ENCODE measurements at regions not wholly inside any gene's neighbourhood (a gene's known extent, or its start where the extent isn't known, plus 50 kb on each side); places are given as distances from the start of the nearest gene placed in this dataset.

- Histone ChIP-seq H3K4me1 (ENCODE audit: low read length) (no peaks in the 10 kb centered on the region), H3K27me3 (ENCODE audit: low read length) (no peaks in the 10 kb centered on the region), H3K4me2 (ENCODE audit: low read depth, low read length, poor library complexity, severe bottlenecking) (no peak overlapping the region), H2AFZ (ENCODE audit: low read length) (no peak overlapping the region), H3K36me3 (ENCODE audit: insufficient read depth, low read length) (no peaks in the 10 kb centered on the region), H3K27ac (ENCODE audit: low read length) (no peak overlapping the region), H3K9me2 (replicated peaks; ENCODE audit: insufficient read depth, low read length) (no peaks in the 10 kb centered on the region), H4K20me1 (ENCODE audit: insufficient read depth, low read depth, low read length) (no peaks in the 10 kb centered on the region), H3K4me3 (ENCODE audit: low read length) (no peak overlapping the region), H3K9me3 (ENCODE audit: low read length) (no peaks in the 10 kb centered on the region), H3K9ac (ENCODE audit: low read length) (no peak overlapping the region), H3K79me2 (ENCODE audit: low read length) (no peaks in the 10 kb centered on the region)
- DNase-seq: no peak
Measured at GRCh38 chr6:118761645-118762044, 110.3 kb upstream of the CEP85L start.

GRCh38 chr6:118758946-118759345, 107.6 kb upstream of the CEP85L start:
- Histone ChIP-seq H3K4me2 (ENCODE audit: low read depth, low read length, poor library complexity, severe bottlenecking) (no peak overlapping the region), H4K20me1 (ENCODE audit: insufficient read depth, low read depth, low read length) (no peaks in the 10 kb centered on the region)

GRCh38 chr6:118755941-118756646, 104.7 kb upstream of the CEP85L start:
- H2AFZ ChIP-seq (ENCODE audit: low read length): no peak overlapping the region
- H3K36me3 ChIP-seq (ENCODE audit: insufficient read depth, low read length): no peaks in the 10 kb centered on the region
- DNase-seq: no peak
- H3K4me3 ChIP-seq (ENCODE audit: low read length): no peak overlapping the region
- H3K9me3 ChIP-seq (ENCODE audit: low read length): no peaks in the 10 kb centered on the region
- no peak overlapping the region for H3K9ac ChIP-seq (ENCODE audit: low read length)
- no peaks in the 10 kb centered on the region for H3K4me1 ChIP-seq (ENCODE audit: low read length)
- H3K79me2 ChIP-seq (ENCODE audit: low read length): no peaks in the 10 kb centered on the region
- H3K4me2 ChIP-seq (ENCODE audit: low read depth, low read length, poor library complexity, severe bottlenecking): no peak overlapping the region
- H3K27me3 ChIP-seq (ENCODE audit: low read length): no peaks in the 10 kb centered on the region
- no peak overlapping the region for H3K27ac ChIP-seq (ENCODE audit: low read length)
- no peaks in the 10 kb centered on the region for H4K20me1 ChIP-seq (ENCODE audit: insufficient read depth, low read depth, low read length)
- no peaks in the 10 kb centered on the region for H3K9me2 ChIP-seq (replicated peaks; ENCODE audit: insufficient read depth, low read length)

More at GRCh38 chr6:118758946-118759345, 107.6 kb upstream of the CEP85L start:
- Histone ChIP-seq H3K4me3 (ENCODE audit: low read length) (no peak overlapping the region), H3K9ac (ENCODE audit: low read length) (no peak overlapping the region), H3K36me3 (ENCODE audit: insufficient read depth, low read length) (no peaks in the 10 kb centered on the region), H2AFZ (ENCODE audit: low read length) (no peak overlapping the region), H3K27ac (ENCODE audit: low read length) (no peak overlapping the region), H3K27me3 (ENCODE audit: low read length) (no peaks in the 10 kb centered on the region), H3K9me2 (replicated peaks; ENCODE audit: insufficient read depth, low read length) (no peaks in the 10 kb centered on the region), H3K9me3 (ENCODE audit: low read length) (no peaks in the 10 kb centered on the region), H3K4me1 (ENCODE audit: low read length) (no peaks in the 10 kb centered on the region), H3K79me2 (ENCODE audit: low read length) (no peaks in the 10 kb centered on the region)
- no peak for DNase-seq

GRCh38 chr6:118752803-118753202, 101.4 kb upstream of the CEP85L start:
- Histone ChIP-seq H3K27ac (ENCODE audit: low read length) (no peak overlapping the region), H3K4me2 (ENCODE audit: low read depth, low read length, poor library complexity, severe bottlenecking) (no peak overlapping the region), H3K9ac (ENCODE audit: low read length) (no peak overlapping the region), H3K4me1 (ENCODE audit: low read length) (no peaks in the 10 kb centered on the region), H2AFZ (ENCODE audit: low read length) (no peak overlapping the region), H3K79me2 (ENCODE audit: low read length) (no peaks in the 10 kb centered on the region), H4K20me1 (ENCODE audit: insufficient read depth, low read depth, low read length) (no peaks in the 10 kb centered on the region), H3K9me3 (ENCODE audit: low read length) (no peaks in the 10 kb centered on the region), H3K36me3 (ENCODE audit: insufficient read depth, low read length) (no peaks in the 10 kb centered on the region), H3K9me2 (replicated peaks; ENCODE audit: insufficient read depth, low read length) (no peaks in the 10 kb centered on the region), H3K27me3 (ENCODE audit: low read length) (no peaks in the 10 kb centered on the region), H3K4me3 (ENCODE audit: low read length) (no peak overlapping the region)
- DNase-seq: no peak

- H3K4me3 ChIP-seq (ENCODE audit: low read length): no peak overlapping the region
- H3K27ac ChIP-seq (ENCODE audit: low read length): no peak overlapping the region
- H3K27me3 ChIP-seq (ENCODE audit: low read length): no peaks in the 10 kb centered on the region
- no peaks in the 10 kb centered on the region; the same call in 1 of the 2 replicates for H3K4me1 ChIP-seq (ENCODE audit: low read length)
- H3K9me2 ChIP-seq (replicated peaks; ENCODE audit: insufficient read depth, low read length): no peaks in the 10 kb centered on the region
- no peak for DNase-seq
- no peak overlapping the region for H2AFZ ChIP-seq (ENCODE audit: low read length)
- no peaks in the 10 kb centered on the region for H3K79me2 ChIP-seq (ENCODE audit: low read length)
- H3K4me2 ChIP-seq (ENCODE audit: low read depth, low read length, poor library complexity, severe bottlenecking): no peak overlapping the region
- no peaks in the 10 kb centered on the region for H3K36me3 ChIP-seq (ENCODE audit: insufficient read depth, low read length)
- H3K9ac ChIP-seq (ENCODE audit: low read length): no peak overlapping the region
- H4K20me1 ChIP-seq (ENCODE audit: insufficient read depth, low read depth, low read length): no peaks in the 10 kb centered on the region
- H3K9me3 ChIP-seq (ENCODE audit: low read length): no peaks in the 10 kb centered on the region
Measured at GRCh38 chr6:118751072-118751471, 99.7 kb upstream of the CEP85L start.

GRCh38 chr6:118750143-118750542, 98.8 kb upstream of the CEP85L start:
- H3K36me3 ChIP-seq (ENCODE audit: insufficient read depth, low read length): no peaks in the 10 kb centered on the region
- no peaks in the 10 kb centered on the region for H3K79me2 ChIP-seq (ENCODE audit: low read length)
- no peak overlapping the region for H3K9ac ChIP-seq (ENCODE audit: low read length)
- no peaks in the 10 kb centered on the region for H4K20me1 ChIP-seq (ENCODE audit: insufficient read depth, low read depth, low read length)
- no peaks in the 10 kb centered on the region; the same call in 1 of the 2 replicates for H3K4me1 ChIP-seq (ENCODE audit: low read length)
- H2AFZ ChIP-seq (ENCODE audit: low read length): no peak overlapping the region
- DNase-seq: no peak
- no peaks in the 10 kb centered on the region for H3K9me2 ChIP-seq (replicated peaks; ENCODE audit: insufficient read depth, low read length)
- H3K27me3 ChIP-seq (ENCODE audit: low read length): no peaks in the 10 kb centered on the region
- H3K4me3 ChIP-seq (ENCODE audit: low read length): no peak overlapping the region
- H3K27ac ChIP-seq (ENCODE audit: low read length): no peak overlapping the region
- H3K9me3 ChIP-seq (ENCODE audit: low read length): no peaks in the 10 kb centered on the region
- no peak overlapping the region for H3K4me2 ChIP-seq (ENCODE audit: low read depth, low read length, poor library complexity, severe bottlenecking)

- no peaks in the 10 kb centered on the region for H3K9me2 ChIP-seq (replicated peaks; ENCODE audit: insufficient read depth, low read length)
- no peak for DNase-seq
- no peak overlapping the region for H3K9ac ChIP-seq (ENCODE audit: low read length)
- H3K36me3 ChIP-seq (ENCODE audit: insufficient read depth, low read length): no peaks in the 10 kb centered on the region
- H3K4me2 ChIP-seq (ENCODE audit: low read depth, low read length, poor library complexity, severe bottlenecking): no peak overlapping the region
- no peaks in the 10 kb centered on the region for H4K20me1 ChIP-seq (ENCODE audit: insufficient read depth, low read depth, low read length)
- H3K9me3 ChIP-seq (ENCODE audit: low read length): no peaks in the 10 kb centered on the region
- no peak overlapping the region for H2AFZ ChIP-seq (ENCODE audit: low read length)
- no peaks in the 10 kb centered on the region; the same call in 1 of the 2 replicates for H3K4me1 ChIP-seq (ENCODE audit: low read length)
- no peak overlapping the region for H3K4me3 ChIP-seq (ENCODE audit: low read length)
- no peaks in the 10 kb centered on the region for H3K79me2 ChIP-seq (ENCODE audit: low read length)
- no peak overlapping the region for H3K27ac ChIP-seq (ENCODE audit: low read length)
- no peaks in the 10 kb centered on the region for H3K27me3 ChIP-seq (ENCODE audit: low read length)
Measured at GRCh38 chr6:118748311-118749062, 97.1 kb upstream of the CEP85L start.

GRCh38 chr6:118746825-118747174, 95.4 kb upstream of the CEP85L start:
- H3K27me3 ChIP-seq (ENCODE audit: low read length): no peaks in the 10 kb centered on the region
- H3K9me3 ChIP-seq (ENCODE audit: low read length): no peaks in the 10 kb centered on the region
- DNase-seq: no peak
- H4K20me1 ChIP-seq (ENCODE audit: insufficient read depth, low read depth, low read length): no peaks in the 10 kb centered on the region
- no peaks in the 10 kb centered on the region for H3K79me2 ChIP-seq (ENCODE audit: low read length)
- H2AFZ ChIP-seq (ENCODE audit: low read length): no peak overlapping the region
- no peaks in the 10 kb centered on the region for H3K9me2 ChIP-seq (replicated peaks; ENCODE audit: insufficient read depth, low read length)
- no peak overlapping the region for H3K9ac ChIP-seq (ENCODE audit: low read length)
- no peak overlapping the region for H3K4me3 ChIP-seq (ENCODE audit: low read length)
- no peaks in the 10 kb centered on the region; the same call in 1 of the 2 replicates for H3K4me1 ChIP-seq (ENCODE audit: low read length)
- no peak overlapping the region for H3K4me2 ChIP-seq (ENCODE audit: low read depth, low read length, poor library complexity, severe bottlenecking)
- H3K36me3 ChIP-seq (ENCODE audit: insufficient read depth, low read length): no peaks in the 10 kb centered on the region
- no peak overlapping the region for H3K27ac ChIP-seq (ENCODE audit: low read length)

Data from Karpas-422 (cell line).